A549 (cell line): ENCODE measurements at regions not wholly inside any gene's neighbourhood (a gene's known extent, or its start where the extent isn't known, plus 50 kb on each side); places are given as distances from the start of the nearest gene placed in this dataset.

Experiments used
- ATAC-seq, 2 experiments: fragments of 200-7000 bp in 1 of 2; fragments of >200 bp in 1 of 2; cut with Nextera tagmentation in 1 of 2; cut with Tn5 transposase in 1 of 2; 3 replicates each; pipeline versions ENCODE4 v1.8.0 to v1.9.1; 2018 to 2020; ENCODE audit warnings: mild to moderate bottlenecking in 1 of 2, moderate library complexity in 1 of 2
- CTCF ChIA-PET: fragments of 300-600 bp; sonication (Branson Sonifier 250); formaldehyde crosslinking; extraction: SDS; loops from one replicate; lab custom pipeline; 2021; ENCODE audit warnings: antibody characterized with exemption, inconsistent platforms; lab: Yijun Ruan, JAX
- POLR2A ChIA-PET: fragments of 350-600 bp; formaldehyde crosslinking; extraction: SDS; loops from one replicate; lab custom pipeline; 2021; ENCODE audit warnings: antibody characterized with exemption, inconsistent platforms; lab: Yijun Ruan, JAX
- DNase-seq, 2 experiments: peaks; one replicate each; pipeline versions ENCODE4 v3.0.0 to v3.0.0-alpha.2; 2011 to 2016; ENCODE audit warnings: low read depth in 1 of 2, low spot score in 1 of 2
- FAIRE-seq: peaks from 2 replicates; lab custom pipeline; 2011; peaks lifted over from hg19 to GRCh38; lab: Jason Lieb, UNC
- H3K27ac ChIP-seq, 2 experiments: fragments of >200 bp; sonication (Bioruptor Twin); formaldehyde crosslinking; 3 replicates each; pipeline ENCODE4 v1.5.1; 2016 to 2017
- H3K4me1 ChIP-seq: fragments of >200 bp; sonication (Bioruptor Twin); formaldehyde crosslinking; 3 replicates; pipeline ENCODE4 v1.6.1; 2016
- H3K4me2 ChIP-seq: fragments of >200 bp; sonication (Bioruptor Twin); formaldehyde crosslinking; 3 replicates; pipeline ENCODE4 v1.6.1; 2016
- H3K4me3 ChIP-seq: fragments of >200 bp; sonication (Bioruptor Twin); formaldehyde crosslinking; 3 replicates; pipeline ENCODE4 v1.5.1; 2016
- H3K9me3 ChIP-seq: fragments of >200 bp; sonication (Bioruptor Twin); formaldehyde crosslinking; 3 replicates; pipeline ENCODE4 v1.6.1; 2016
- EHF ChIP-seq: fragments of 250-450 bp; sonication (Bioruptor Pico); IDR thresholded peaks from 2 replicates; pipeline ENCODE4 v1.5.0; 2020; ENCODE audit warnings: mild to moderate bottlenecking
- EHMT2 ChIP-seq: fragments of 200-600 bp; sonication (generic); IDR thresholded peaks from 2 replicates; pipeline ENCODE4 v1.6.1; 2016; ENCODE audit warnings: antibody characterized with exemption, low read depth, mild to moderate bottlenecking, moderate library complexity
- FOSL2 ChIP-seq, 2 experiments: fragments of 450-650 bp in 1 of 2; fragments of >200 bp in 1 of 2; sonication (Bioruptor Twin) in 1 of 2; formaldehyde crosslinking; IDR thresholded peaks; 2 replicates each; pipeline versions ENCODE4 v1.5.0 to v1.6.1; 2016 to 2020; ENCODE audit warnings: mild to moderate bottlenecking in 1 of 2, moderate library complexity in 1 of 2
- HES2 ChIP-seq: fragments of >200 bp; sonication (Bioruptor Twin); formaldehyde crosslinking; IDR thresholded peaks from 2 replicates; pipeline ENCODE4 v1.6.1; 2016
- HMGXB4 ChIP-seq: fragments of 250-450 bp; sonication (Bioruptor Pico); IDR thresholded peaks from 2 replicates; pipeline ENCODE4 v1.5.0; 2021; ENCODE audit warnings: mild to moderate bottlenecking, moderate library complexity, borderline replicate concordance
- HOXA7 ChIP-seq: fragments of 250-450 bp; sonication (Bioruptor Pico); IDR thresholded peaks from 2 replicates; pipeline ENCODE4 v1.5.0; 2020; ENCODE audit warnings: mild to moderate bottlenecking, moderate library complexity
- JUN ChIP-seq, 2 experiments: fragments of >200 bp; sonication (Bioruptor Twin); formaldehyde crosslinking; IDR thresholded peaks; 2 replicates in 1 of 2; 3 replicates in 1 of 2; pipeline ENCODE4 v1.6.1; 2016 to 2017
- KDM5A ChIP-seq: fragments of 200-600 bp; sonication (generic); IDR thresholded peaks from 2 replicates; pipeline ENCODE4 v1.6.1; 2016; ENCODE audit warnings: antibody characterized with exemption, mild to moderate bottlenecking
- NFE2L2 ChIP-seq: fragments of 150-350 bp; conservative IDR thresholded peaks from 2 replicates; pipeline ENCODE4 v1.6.1; 2014; ENCODE audit warnings: low read length
- REST ChIP-seq: fragments of 200-600 bp; sonication (generic); IDR thresholded peaks from 2 replicates; pipeline ENCODE4 v1.6.1; 2016; ENCODE audit warnings: antibody characterized with exemption, mild to moderate bottlenecking, moderate library complexity
- RNF2 ChIP-seq: fragments of 200-600 bp; sonication (generic); IDR thresholded peaks from 2 replicates; pipeline ENCODE4 v1.6.1; 2016; ENCODE audit warnings: low read depth, mild to moderate bottlenecking, antibody characterized with exemption, moderate library complexity, borderline replicate concordance
- SMC3 ChIP-seq: fragments of >200 bp; sonication (Bioruptor Twin); formaldehyde crosslinking; IDR thresholded peaks from 3 replicates; pipeline ENCODE4 v1.6.1; 2018; ENCODE audit warnings: inconsistent platforms
- TP53 ChIP-seq: fragments of 250-450 bp; sonication (Bioruptor Pico); IDR thresholded peaks from 2 replicates; pipeline ENCODE4 v1.5.0; 2021; ENCODE audit warnings: mild to moderate bottlenecking, moderate library complexity
- USF2 ChIP-seq: fragments of 450-650 bp; IDR thresholded peaks from 2 replicates; pipeline ENCODE4 v1.6.1; 2014; ENCODE audit warnings: antibody characterized with exemption
- ZNF302 ChIP-seq: fragments of 250-450 bp; sonication (Bioruptor Pico); IDR thresholded peaks from 2 replicates; pipeline ENCODE4 v1.9.0; 2021; ENCODE audit warnings: inconsistent platforms, mild to moderate bottlenecking, moderate library complexity
- WGBS: methylation state at CpG from one replicate; pipeline ENCODE4 v1.1.6; 2017; ENCODE audit errors: missing lambda C conversion rate; 5-methylcytosine and 5-hydroxymethylcytosine counted together

- TF ChIP-seq HOXA7 (CRISPR knock-in tag) (no peak), FOSL2 (IDR thresholded peaks at IDR 0.05) (no peak), FOSL2 (CRISPR knock-in tag; IDR thresholded peaks at IDR 0.05) (no peak)
- TF ChIP-seq, all 56 proteins: peak for 0
Observed at GRCh38 chr13:108096301-108096915, 118.9 kb downstream of the LIG4 start (continued).

GRCh38 chr13:108095036-108095435, 120.3 kb downstream of the LIG4 start:
- no peak for DNase-seq
- ATAC-seq, result no peak
- Histone ChIP-seq H3K4me1 (no peaks in the 10 kb centered on the region), H3K4me3 (no peak overlapping the region), H3K27ac (no peak overlapping the region), H3K9me3 (no peaks in the 10 kb centered on the region), H3K4me2 (no peak overlapping the region)
- no peak for FAIRE-seq
- WGBS, result 9% methylated on average over 2 of the region's 2 CpGs
- CTCF ChIA-PET, result no interaction called here
- TF ChIP-seq ZNF302 (CRISPR knock-in tag) (no peak), SMC3 (no peak), HES2 (no peak), TP53 (no peak), NFE2L2 (no peak), KDM5A (no peak), REST (no peak), EHF (no peak), HMGXB4 (no peak), JUN (IDR thresholded peaks at IDR 0.05) (no peak)
- POLR2A ChIA-PET, result no interaction called here

- POLR2A ChIA-PET, result no interaction called here
- FAIRE-seq, result no peak
- ATAC-seq, result no peak
- H3K9me3 ChIP-seq, result no peaks in the 10 kb centered on the region
- no peak overlapping the region for H3K4me2 ChIP-seq
- no peak for TF ChIP-seq USF2
- TF ChIP-seq NFE2L2, result no peak
- no peak for TF ChIP-seq RNF2
- TF ChIP-seq EHMT2, result no peak
- H3K4me3 ChIP-seq, result no peak overlapping the region
- no peak overlapping the region for H3K27ac ChIP-seq
- no peak for DNase-seq
- no peaks in the 10 kb centered on the region for H3K4me1 ChIP-seq
- CTCF ChIA-PET, result no interaction called here
- 0% methylated on average over 1 of the region's 1 CpG for WGBS
Observed at GRCh38 chr13:108093616-108094015, 121.7 kb downstream of the LIG4 start.
